GM19397 (cell line): ENCODE measurements at regions not wholly inside any gene's neighbourhood (a gene's known extent, or its start where the extent isn't known, plus 50 kb on each side); places are given as distances from the start of the nearest gene placed in this dataset.

Source experiments
- ATAC-seq: cut with Tn5 transposase; IDR thresholded peaks from one replicate; pipeline ENCODE4 v1.9.1; 2021; ENCODE audit warnings: mild to moderate bottlenecking, moderate library complexity; ENCODE audit not compliant: unreplicated experiment

- peak; percentile 41 for ATAC-seq
Measured at GRCh38 chr6:26196846-26197635, 109.8 kb downstream of the HFE start.

- ATAC-seq: no peak
Measured at GRCh38 chr6:26197636-26197932, 110.4 kb downstream of the HFE start.

GRCh38 chr6:26197933-26198721, 110.9 kb downstream of the HFE start:
- ATAC-seq: no peak

- peak; percentile 1 for ATAC-seq
Measured at GRCh38 chr6:26198722-26199056, 111.5 kb downstream of the HFE start.

- ATAC-seq: peak; percentile 41
Measured at GRCh38 chr6:26199057-26199772, 112.0 kb downstream of the HFE start.

GRCh38 chr6:26199773-26200764, 112.8 kb downstream of the HFE start:
- no peak for ATAC-seq

- no peak for ATAC-seq
Measured at GRCh38 chr6:26200918-26201721, 113.9 kb downstream of the HFE start.

GRCh38 chr6:26202201-26202611, 115.0 kb downstream of the HFE start:
- no peak for ATAC-seq

GRCh38 chr6:26202811-26203583, 115.8 kb downstream of the HFE start:
- ATAC-seq: no peak

- ATAC-seq: peak; percentile 60
Measured at GRCh38 chr6:26204332-26205160, 117.3 kb downstream of the HFE start.

- peak; percentile 36 for ATAC-seq
Measured at GRCh38 chr6:26205161-26205624, 118.0 kb downstream of the HFE start.

- no peak for ATAC-seq
Measured at GRCh38 chr6:26205625-26206574, 118.7 kb downstream of the HFE start.

- ATAC-seq: no peak
Measured at GRCh38 chr6:26206868-26207801, 119.9 kb downstream of the HFE start.

GRCh38 chr6:26211963-26212362, 124.7 kb downstream of the HFE start:
- ATAC-seq: no peak

- no peak for ATAC-seq
Measured at GRCh38 chr6:26213334-26214075, 126.3 kb downstream of the HFE start.
